Suprapubic skin (tissue), 4 donors: ENCODE measurements at regions not wholly inside any gene's neighbourhood (a gene's known extent, or its start where the extent isn't known, plus 50 kb on each side); places are given as distances from the start of the nearest gene placed in this dataset.

Experiments
- POLR2A ChIP-seq, 2 donors: fragments of 450-650 bp; IDR thresholded peaks; one replicate each; pipeline ENCODE4 v1.6.1; 2017; ENCODE audit warnings: antibody characterized with exemption in 2 of 2, mild to moderate bottlenecking in 2 of 2, moderate library complexity in 2 of 2
- POLR2AphosphoS5 ChIP-seq, 3 donors: sonication (generic); formaldehyde crosslinking; IDR thresholded peaks; one replicate each; pipeline ENCODE4 v1.6.1; 2017; ENCODE audit warnings: antibody characterized with exemption in 3 of 3
- TF ChIP-seq, protein P1 (sequence below), 2 donors: fragments of 200-600 bp in 1 of 2; fragments of 450-650 bp in 1 of 2; sonication (generic) in 1 of 2; IDR thresholded peaks; one replicate each; pipeline ENCODE4 v1.5.1; 2016 to 2019; ENCODE audit warnings: antibody characterized with exemption in 2 of 2, mild to moderate bottlenecking in 1 of 2, moderate library complexity in 1 of 2

DNA sequence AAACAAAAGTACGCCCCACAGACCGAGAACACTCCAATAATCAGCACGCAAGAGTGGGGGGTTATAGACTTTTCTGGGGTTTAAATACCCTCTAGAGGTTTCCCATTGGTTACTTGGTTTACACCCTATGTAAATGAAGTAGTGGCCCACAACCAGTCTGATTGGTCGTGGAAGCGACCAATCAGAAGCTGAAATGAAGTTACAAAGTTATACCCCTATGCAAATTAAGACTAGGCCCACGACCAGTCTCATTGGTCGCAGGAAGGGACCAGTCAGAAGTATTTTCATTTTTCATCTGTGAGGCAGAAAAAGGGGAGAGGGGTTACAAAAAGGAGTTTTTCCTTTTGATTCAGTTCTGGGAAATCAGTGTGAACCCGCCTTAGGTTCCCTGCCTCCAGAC, 55.3 kb upstream of the YWHAQ start:
- TF ChIP-seq POLR2A (IDR thresholded peaks at IDR 0.05) = no peak
- TF ChIP-seq, protein P1, sequence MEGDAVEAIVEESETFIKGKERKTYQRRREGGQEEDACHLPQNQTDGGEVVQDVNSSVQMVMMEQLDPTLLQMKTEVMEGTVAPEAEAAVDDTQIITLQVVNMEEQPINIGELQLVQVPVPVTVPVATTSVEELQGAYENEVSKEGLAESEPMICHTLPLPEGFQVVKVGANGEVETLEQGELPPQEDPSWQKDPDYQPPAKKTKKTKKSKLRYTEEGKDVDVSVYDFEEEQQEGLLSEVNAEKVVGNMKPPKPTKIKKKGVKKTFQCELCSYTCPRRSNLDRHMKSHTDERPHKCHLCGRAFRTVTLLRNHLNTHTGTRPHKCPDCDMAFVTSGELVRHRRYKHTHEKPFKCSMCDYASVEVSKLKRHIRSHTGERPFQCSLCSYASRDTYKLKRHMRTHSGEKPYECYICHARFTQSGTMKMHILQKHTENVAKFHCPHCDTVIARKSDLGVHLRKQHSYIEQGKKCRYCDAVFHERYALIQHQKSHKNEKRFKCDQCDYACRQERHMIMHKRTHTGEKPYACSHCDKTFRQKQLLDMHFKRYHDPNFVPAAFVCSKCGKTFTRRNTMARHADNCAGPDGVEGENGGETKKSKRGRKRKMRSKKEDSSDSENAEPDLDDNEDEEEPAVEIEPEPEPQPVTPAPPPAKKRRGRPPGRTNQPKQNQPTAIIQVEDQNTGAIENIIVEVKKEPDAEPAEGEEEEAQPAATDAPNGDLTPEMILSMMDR (IDR thresholded peaks at IDR 0.05) = no peak
- no peak for TF ChIP-seq POLR2AphosphoS5 (IDR thresholded peaks at IDR 0.05)
